GM23338 (cell line): ENCODE measurements at regions not wholly inside any gene's neighbourhood (a gene's known extent, or its start where the extent isn't known, plus 50 kb on each side); places are given as distances from the start of the nearest gene placed in this dataset.

Source experiments
- ATAC-seq: fragments of 200-7000 bp; cut with Tn5 transposase; 3 replicates; pipeline ENCODE4 v1.9.1; 2020
- DNase-seq: peaks from one replicate; pipeline ENCODE4 v3.0.0-alpha.2; 2015; ENCODE audit warnings: low spot score
- H2AFZ ChIP-seq: fragments of 200-600 bp; sonication (generic); 2 replicates; pipeline ENCODE4 v1.8.0; 2016; ENCODE audit warnings: antibody characterized with exemption, mild to moderate bottlenecking, moderate library complexity
- H3F3A ChIP-seq: fragments of 200-600 bp; sonication (generic); replicated peaks from 2 replicates; pipeline ENCODE4 v1.8.0; 2017; ENCODE audit warnings: antibody characterized with exemption, mixed run types, low read depth
- H3K27ac ChIP-seq: fragments of 200-600 bp; sonication (generic); 2 replicates; pipeline ENCODE4 v1.6.1; 2016; ENCODE audit warnings: low read depth
- H3K27me3 ChIP-seq: fragments of 200-600 bp; sonication (generic); 2 replicates; pipeline ENCODE4 v1.8.0; 2016; ENCODE audit warnings: mild to moderate bottlenecking, mixed run types, moderate library complexity; ENCODE audit not compliant: insufficient read depth
- H3K36me3 ChIP-seq: fragments of 200-600 bp; sonication (generic); 2 replicates; pipeline ENCODE4 v1.8.0; 2016; ENCODE audit warnings: mild to moderate bottlenecking; ENCODE audit not compliant: insufficient read depth
- H3K4me1 ChIP-seq: fragments of 200-600 bp; sonication (generic); 2 replicates; pipeline ENCODE4 v1.8.0; 2016; ENCODE audit warnings: mild to moderate bottlenecking, moderate library complexity; ENCODE audit not compliant: insufficient read depth
- H3K4me2 ChIP-seq: fragments of 200-600 bp; sonication (generic); 2 replicates; pipeline ENCODE4 v1.7.1; 2017; ENCODE audit warnings: mixed run types
- H3K4me3 ChIP-seq: fragments of 200-600 bp; sonication (generic); 2 replicates; pipeline ENCODE4 v1.6.1; 2016; ENCODE audit warnings: mixed run types
- H3K79me2 ChIP-seq: fragments of 200-600 bp; sonication (generic); replicated peaks from 2 replicates; pipeline ENCODE4 v1.8.0; 2017; ENCODE audit warnings: mild to moderate bottlenecking; ENCODE audit not compliant: insufficient read depth
- H3K9me2 ChIP-seq: fragments of 200-600 bp; sonication (generic); 2 replicates; pipeline ENCODE4 v1.8.0; 2017; ENCODE audit not compliant: insufficient read depth
- H4K20me1 ChIP-seq: fragments of 200-600 bp; sonication (generic); replicated peaks from 2 replicates; pipeline ENCODE4 v1.8.0; 2017; ENCODE audit warnings: mild to moderate bottlenecking; ENCODE audit not compliant: insufficient read depth
- H3K27ac Mint-ChIP-seq: 2 replicates; pipeline ENCODE4 v1.8.0; 2020; ENCODE audit warnings: inconsistent platforms, mild to moderate bottlenecking, moderate library complexity, mixed read lengths
- H3K27me3 Mint-ChIP-seq: 3 replicates; pipeline ENCODE4 v1.8.0; 2022; ENCODE audit warnings: low read depth, mild to moderate bottlenecking, moderate library complexity, mixed read lengths, inconsistent platforms; ENCODE audit not compliant: insufficient read depth, poor library complexity
- H3K36me3 Mint-ChIP-seq: 3 replicates; pipeline ENCODE4 v1.8.0; 2021; ENCODE audit warnings: low read depth, mild to moderate bottlenecking, inconsistent platforms, moderate library complexity, mixed read lengths
- H3K4me1 Mint-ChIP-seq: 3 replicates; pipeline ENCODE4 v1.8.0; 2020; ENCODE audit warnings: mild to moderate bottlenecking, inconsistent platforms, mixed read lengths
- H3K4me3 Mint-ChIP-seq: 3 replicates; pipeline ENCODE4 v1.8.0; 2021; ENCODE audit warnings: moderate library complexity, mild to moderate bottlenecking, inconsistent platforms, mixed read lengths
- H3K9me3 Mint-ChIP-seq: 3 replicates; pipeline ENCODE4 v1.8.0; 2020; ENCODE audit warnings: moderate library complexity, mild to moderate bottlenecking, inconsistent platforms, mixed read lengths
- CREB1 ChIP-seq: fragments of 250-450 bp; sonication (Bioruptor Pico); IDR thresholded peaks from 2 replicates; pipeline ENCODE4 v1.5.0; 2020; ENCODE audit warnings: low read depth, mild to moderate bottlenecking, moderate library complexity
- EZH2 ChIP-seq: fragments of 200-600 bp; sonication (generic); IDR thresholded peaks from one replicate; pipeline ENCODE4 v1.8.0; 2017; ENCODE audit warnings: antibody characterized with exemption, mild to moderate bottlenecking, low read depth; ENCODE audit not compliant: unreplicated experiment
- EZH2phosphoT487 ChIP-seq: fragments of 200-600 bp; sonication (generic); IDR thresholded peaks from one replicate; pipeline ENCODE4 v1.8.1; 2018; ENCODE audit warnings: antibody characterized with exemption; ENCODE audit not compliant: unreplicated experiment
- JUNB ChIP-seq: IDR thresholded peaks from one replicate; pipeline ENCODE4 v1.6.1; 2016; ENCODE audit warnings: antibody characterized with exemption; ENCODE audit not compliant: unreplicated experiment
- POLR2AphosphoS5 ChIP-seq: IDR thresholded peaks from 2 replicates; pipeline ENCODE4 v1.6.1; 2016; ENCODE audit warnings: antibody characterized with exemption, low read depth
- REST ChIP-seq: IDR thresholded peaks from one replicate; pipeline ENCODE4 v1.6.1; 2018; ENCODE audit warnings: antibody characterized with exemption; ENCODE audit not compliant: unreplicated experiment
- STAT1 ChIP-seq: IDR thresholded peaks from one replicate; pipeline ENCODE4 v1.6.1; 2016; ENCODE audit warnings: antibody characterized with exemption; ENCODE audit not compliant: unreplicated experiment
- ZNF114 ChIP-seq: fragments of 250-450 bp; sonication (Bioruptor Pico); IDR thresholded peaks from 2 replicates; pipeline ENCODE4 v1.5.0; 2020; ENCODE audit warnings: mild to moderate bottlenecking, moderate library complexity
- ZNF331 ChIP-seq: fragments of 250-450 bp; sonication (Bioruptor Pico); IDR thresholded peaks from 2 replicates; pipeline ENCODE4 v1.5.0; 2020; ENCODE audit warnings: low read depth, mild to moderate bottlenecking, moderate library complexity
- ZNF462 ChIP-seq: fragments of 250-450 bp; sonication (Bioruptor Pico); IDR thresholded peaks from 2 replicates; pipeline ENCODE4 v1.5.0; 2020; ENCODE audit warnings: mild to moderate bottlenecking, moderate library complexity

GRCh38 chr14:44732144-44732543 lies 225.1 kb upstream of the FSCB start:
- H3K36me3 Mint-ChIP-seq, result no peaks in the 10 kb centered on the region

GRCh38 chr14:44730860-44731259 lies 223.8 kb upstream of the FSCB start:
- Histone ChIP-seq H3K27ac (no peak overlapping the region), H3K4me1 (no peaks in the 10 kb centered on the region), H3K27me3 (no peaks in the 10 kb centered on the region), H3K9me2 (peaks cover 8% of the 10 kb centered on the region; the same call in 1 of the 2 replicates), H3K79me2 (no peaks in the 10 kb centered on the region), H2AFZ (no peak overlapping the region), H3K36me3 (no peaks in the 10 kb centered on the region), H4K20me1 (no peaks in the 10 kb centered on the region), H3K4me2 (no peak overlapping the region), H3K4me3 (no peak overlapping the region), H3F3A (no peaks in the 10 kb centered on the region)
- ATAC-seq (no peak), DNase-seq (no peak)
- H3K9me3 Mint-ChIP-seq, result no peaks in the 10 kb centered on the region
- no peaks in the 10 kb centered on the region for H3K27me3 Mint-ChIP-seq
- H3K4me3 Mint-ChIP-seq, result no peak overlapping the region
- H3K27ac Mint-ChIP-seq, result no peak overlapping the region
- peaks cover 4% of the 10 kb centered on the region; the same call in 2 of the 3 replicates for H3K4me1 Mint-ChIP-seq
- H3K36me3 Mint-ChIP-seq, result no peaks in the 10 kb centered on the region
- TF ChIP-seq ZNF331 (no peak), POLR2AphosphoS5 (no peak), CREB1 (no peak), ZNF114 (CRISPR knock-in tag) (no peak), ZNF462 (no peak), JUNB (no peak), EZH2 (no peak)

More at GRCh38 chr14:44732144-44732543, 225.1 kb upstream of the FSCB start:
- H4K20me1 ChIP-seq, result no peaks in the 10 kb centered on the region
- no peak for ATAC-seq
- Mint-ChIP-seq H3K27ac (no peak overlapping the region; the same call in 1 of the 2 replicates), H3K4me3 (no peak overlapping the region), H3K9me3 (no peaks in the 10 kb centered on the region), H3K4me1 (peaks cover 4% of the 10 kb centered on the region; the same call in 2 of the 3 replicates), H3K27me3 (no peaks in the 10 kb centered on the region)
- H3K27me3 ChIP-seq, result no peaks in the 10 kb centered on the region
- no peak overlapping the region for H3K27ac ChIP-seq
- no peak overlapping the region for H3K4me3 ChIP-seq
- TF ChIP-seq REST (no peak), ZNF114 (CRISPR knock-in tag) (no peak), ZNF331 (no peak), EZH2phosphoT487 (no peak), STAT1 (no peak)
- H3K4me1 ChIP-seq, result peaks cover 2% of the 10 kb centered on the region; the same call in 1 of the 2 replicates
- H3K9me2 ChIP-seq, result peaks cover 5% of the 10 kb centered on the region; the same call in 1 of the 2 replicates
- DNase-seq, result no peak
- no peaks in the 10 kb centered on the region for H3K79me2 ChIP-seq
- no peak overlapping the region for H3K4me2 ChIP-seq
- no peaks in the 10 kb centered on the region for H3K36me3 ChIP-seq
- no peak overlapping the region for H2AFZ ChIP-seq
- H3F3A ChIP-seq, result no peaks in the 10 kb centered on the region
